RWPE2 (cell line): ENCODE measurements at regions not wholly inside any gene's neighbourhood (a gene's known extent, or its start where the extent isn't known, plus 50 kb on each side); places are given as distances from the start of the nearest gene placed in this dataset.
"Not testable (repeated sequence)": the region's sequence is repeated elsewhere in the genome, so short reads cannot be mapped to it uniquely, and the experiment has no call there.

Experiments
- ATAC-seq: fragments of 200-7000 bp; cut with Tn5 transposase; 3 replicates; pipeline ENCODE4 v1.9.1; 2021; ENCODE audit warnings: low read depth
- DNase-seq: peaks from one replicate; pipeline ENCODE4 v3.0.0-alpha.2; 2020; ENCODE audit warnings: low spot score
- H3K27ac ChIP-seq: fragments of 450-650 bp; 2 replicates; pipeline ENCODE4 v1.5.1; 2017; ENCODE audit warnings: mild to moderate bottlenecking; ENCODE audit not compliant: poor library complexity, severe bottlenecking
- H3K27me3 ChIP-seq: fragments of 250-450 bp; sonication (Bioruptor Pico); 2 replicates; pipeline ENCODE4 v1.5.1; 2021; ENCODE audit warnings: mild to moderate bottlenecking, moderate library complexity; ENCODE audit not compliant: insufficient read depth, poor library complexity, severe bottlenecking
- H3K36me3 ChIP-seq: fragments of 250-450 bp; sonication (Bioruptor Pico); 2 replicates; pipeline ENCODE4 v1.5.1; 2020; ENCODE audit warnings: low read depth, mild to moderate bottlenecking, moderate library complexity
- H3K4me1 ChIP-seq: fragments of 250-450 bp; sonication (Bioruptor Pico); 2 replicates; pipeline ENCODE4 v1.5.1; 2021; ENCODE audit warnings: mild to moderate bottlenecking, moderate library complexity; ENCODE audit not compliant: insufficient read depth, poor library complexity, severe bottlenecking
- H3K4me3 ChIP-seq: fragments of 250-450 bp; sonication (Bioruptor Pico); 2 replicates; pipeline ENCODE4 v1.5.1; 2021; ENCODE audit warnings: mild to moderate bottlenecking, moderate library complexity; ENCODE audit not compliant: severe bottlenecking
- H3K9me3 ChIP-seq: fragments of 250-450 bp; sonication (Bioruptor Pico); 2 replicates; pipeline ENCODE4 v1.5.1; 2021; ENCODE audit warnings: mild to moderate bottlenecking, moderate library complexity; ENCODE audit not compliant: severe bottlenecking
- TF ChIP-seq, protein P1 (sequence below): fragments of 450-650 bp; IDR thresholded peaks from one replicate; pipeline ENCODE4 v1.5.1; 2017; ENCODE audit warnings: mild to moderate bottlenecking, moderate library complexity; ENCODE audit not compliant: poor library complexity, severe bottlenecking

DNA sequence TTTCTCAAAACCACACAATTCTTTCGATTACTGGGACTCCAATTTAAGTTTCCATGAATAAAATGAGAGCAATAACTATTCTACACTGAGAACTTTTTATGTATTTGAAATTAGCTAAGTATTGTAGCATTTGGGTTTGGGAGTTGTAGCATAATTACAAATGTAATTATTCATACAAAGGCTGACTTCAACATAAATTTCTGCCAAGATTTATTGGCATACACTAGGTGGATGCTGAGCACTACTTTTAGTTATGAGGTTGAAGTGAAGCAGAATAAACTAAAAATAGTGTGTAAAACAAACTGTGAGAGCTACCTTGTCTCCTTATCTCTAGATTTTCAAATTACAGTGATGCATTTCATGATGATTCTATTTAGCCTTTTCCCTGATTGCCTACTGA, 516.1 kb downstream of the ZNF385D start:
- no peaks in the 10 kb centered on the region for H3K27me3 ChIP-seq
- ATAC-seq = no peak
- H3K27ac ChIP-seq = no peak overlapping the region
- no peak for DNase-seq
- no peaks in the 10 kb centered on the region for H3K4me1 ChIP-seq
- no peaks in the 10 kb centered on the region for H3K36me3 ChIP-seq
- TF ChIP-seq, protein P1, sequence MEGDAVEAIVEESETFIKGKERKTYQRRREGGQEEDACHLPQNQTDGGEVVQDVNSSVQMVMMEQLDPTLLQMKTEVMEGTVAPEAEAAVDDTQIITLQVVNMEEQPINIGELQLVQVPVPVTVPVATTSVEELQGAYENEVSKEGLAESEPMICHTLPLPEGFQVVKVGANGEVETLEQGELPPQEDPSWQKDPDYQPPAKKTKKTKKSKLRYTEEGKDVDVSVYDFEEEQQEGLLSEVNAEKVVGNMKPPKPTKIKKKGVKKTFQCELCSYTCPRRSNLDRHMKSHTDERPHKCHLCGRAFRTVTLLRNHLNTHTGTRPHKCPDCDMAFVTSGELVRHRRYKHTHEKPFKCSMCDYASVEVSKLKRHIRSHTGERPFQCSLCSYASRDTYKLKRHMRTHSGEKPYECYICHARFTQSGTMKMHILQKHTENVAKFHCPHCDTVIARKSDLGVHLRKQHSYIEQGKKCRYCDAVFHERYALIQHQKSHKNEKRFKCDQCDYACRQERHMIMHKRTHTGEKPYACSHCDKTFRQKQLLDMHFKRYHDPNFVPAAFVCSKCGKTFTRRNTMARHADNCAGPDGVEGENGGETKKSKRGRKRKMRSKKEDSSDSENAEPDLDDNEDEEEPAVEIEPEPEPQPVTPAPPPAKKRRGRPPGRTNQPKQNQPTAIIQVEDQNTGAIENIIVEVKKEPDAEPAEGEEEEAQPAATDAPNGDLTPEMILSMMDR = no peak
- no peak overlapping the region for H3K4me3 ChIP-seq
- no peaks in the 10 kb centered on the region for H3K9me3 ChIP-seq

DNA sequence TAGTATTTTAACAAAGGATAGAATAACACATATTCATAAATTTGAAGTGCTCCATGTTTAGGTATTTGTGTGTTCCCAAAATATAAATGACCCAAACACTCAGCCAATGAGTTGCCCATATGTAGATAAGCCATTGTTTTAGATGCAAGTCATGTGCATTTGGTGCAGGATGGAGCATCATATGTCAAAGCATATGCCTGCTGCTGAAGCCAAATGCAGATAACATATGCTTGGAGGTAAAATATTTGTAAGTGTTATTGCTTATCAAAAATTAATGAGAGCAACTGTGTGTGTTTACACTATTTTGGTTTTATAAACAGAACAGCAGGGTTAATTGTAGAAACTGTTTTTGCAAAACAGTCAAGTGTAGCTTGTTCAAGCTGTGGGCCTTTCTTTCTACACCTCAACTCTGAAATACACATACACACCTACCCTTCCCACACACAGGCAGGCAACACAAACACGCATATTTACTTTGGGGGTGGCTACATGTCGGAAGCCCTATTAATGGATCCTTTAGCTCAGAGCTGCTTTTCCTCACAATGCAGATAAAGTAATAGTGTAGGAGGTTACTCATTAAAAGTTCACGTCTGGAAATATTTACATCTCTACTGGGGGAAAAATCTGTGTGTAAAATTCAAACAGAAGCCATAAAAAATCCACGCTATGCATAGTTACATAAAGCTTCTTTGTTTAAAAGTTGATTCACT, 521.4 kb downstream of the ZNF385D start:
- Histone ChIP-seq H3K27ac (no peak overlapping the region), H3K27me3 (no peaks in the 10 kb centered on the region), H3K4me1 (no peaks in the 10 kb centered on the region), H3K9me3 (no peaks in the 10 kb centered on the region), H3K36me3 (no peaks in the 10 kb centered on the region), H3K4me3 (no peak overlapping the region)
- DNase-seq = no peak
- TF ChIP-seq, protein P1 = no peak
- no peak for ATAC-seq

DNA sequence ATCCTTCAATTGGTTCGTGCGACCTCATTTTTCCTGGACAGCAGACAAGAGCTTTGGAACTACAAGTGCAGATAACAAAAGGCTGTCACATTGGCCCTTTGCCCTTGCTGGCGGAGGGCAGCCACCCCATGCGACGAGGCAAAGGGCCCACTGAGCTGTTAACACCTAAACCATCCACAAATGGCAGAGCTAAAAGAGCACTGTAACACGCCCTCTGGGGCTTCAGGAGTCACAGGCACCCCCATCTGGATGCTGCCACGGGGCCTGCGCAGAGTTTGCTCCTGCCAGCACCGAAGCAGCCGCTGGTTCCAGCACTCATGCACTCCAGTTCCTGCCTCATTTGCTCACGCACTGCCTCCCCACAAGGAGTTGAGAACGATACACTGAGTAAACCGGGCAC, 524.9 kb downstream of the ZNF385D start:
- no peaks in the 10 kb centered on the region for H3K36me3 ChIP-seq
- H3K9me3 ChIP-seq = no peaks in the 10 kb centered on the region
- no peak overlapping the region for H3K27ac ChIP-seq
- ATAC-seq = no peak
- TF ChIP-seq, protein P1 = no peak
- no peaks in the 10 kb centered on the region for H3K27me3 ChIP-seq
- no peaks in the 10 kb centered on the region for H3K4me1 ChIP-seq
- no peak overlapping the region for H3K4me3 ChIP-seq
- DNase-seq = no peak

DNA sequence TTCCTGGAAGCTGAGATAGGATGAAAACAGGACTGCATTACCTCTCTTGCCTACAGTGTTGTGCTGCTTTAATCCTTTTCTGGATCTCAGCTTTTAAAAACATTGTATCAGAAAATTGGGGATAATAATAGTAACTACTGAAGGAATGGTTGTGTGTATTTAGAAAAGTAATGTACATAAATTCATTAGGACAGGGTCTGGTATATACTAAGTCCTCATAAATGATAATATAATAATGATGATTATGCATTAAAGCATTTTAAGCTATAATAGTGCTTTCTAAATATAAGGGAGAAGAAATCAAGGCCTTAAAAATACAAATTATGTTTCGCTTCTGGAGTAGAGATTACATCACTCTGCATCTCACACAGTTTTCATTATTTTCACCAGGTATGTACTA, 530.1 kb downstream of the ZNF385D start:
- H3K36me3 ChIP-seq = no peaks in the 10 kb centered on the region
- TF ChIP-seq, protein P1 = no peak
- DNase-seq (no peak), ATAC-seq (no peak)
- no peak overlapping the region for H3K4me3 ChIP-seq
- no peaks in the 10 kb centered on the region for H3K4me1 ChIP-seq
- no peak overlapping the region for H3K27ac ChIP-seq
- H3K27me3 ChIP-seq = no peaks in the 10 kb centered on the region
- H3K9me3 ChIP-seq = no peaks in the 10 kb centered on the region

DNA sequence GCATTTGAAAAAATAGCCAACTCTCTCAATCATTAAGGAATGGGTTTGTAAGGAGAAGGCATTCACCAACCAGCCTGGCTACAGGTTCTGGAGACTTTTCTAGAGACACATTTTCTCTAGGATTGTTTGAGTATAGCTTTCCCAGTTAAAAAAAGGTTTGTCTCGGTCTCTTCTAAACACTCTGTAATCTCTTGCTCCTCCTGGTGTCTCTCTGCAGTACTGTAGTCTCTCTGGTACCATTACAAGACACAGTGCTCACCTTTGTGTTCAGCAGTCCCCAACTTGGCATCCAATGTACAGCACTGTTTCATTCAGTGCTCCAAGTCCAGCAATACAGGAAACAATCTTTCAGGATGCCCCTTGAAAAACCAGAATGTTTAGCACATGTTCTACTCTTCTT, 534.4 kb downstream of the ZNF385D start:
- ATAC-seq (no peak), DNase-seq (no peak)
- Histone ChIP-seq H3K4me3 (no peak overlapping the region), H3K27ac (no peak overlapping the region), H3K9me3 (no peaks in the 10 kb centered on the region), H3K27me3 (no peaks in the 10 kb centered on the region), H3K4me1 (no peaks in the 10 kb centered on the region), H3K36me3 (no peaks in the 10 kb centered on the region)
- TF ChIP-seq, protein P1 = peak; percentile 36

DNA sequence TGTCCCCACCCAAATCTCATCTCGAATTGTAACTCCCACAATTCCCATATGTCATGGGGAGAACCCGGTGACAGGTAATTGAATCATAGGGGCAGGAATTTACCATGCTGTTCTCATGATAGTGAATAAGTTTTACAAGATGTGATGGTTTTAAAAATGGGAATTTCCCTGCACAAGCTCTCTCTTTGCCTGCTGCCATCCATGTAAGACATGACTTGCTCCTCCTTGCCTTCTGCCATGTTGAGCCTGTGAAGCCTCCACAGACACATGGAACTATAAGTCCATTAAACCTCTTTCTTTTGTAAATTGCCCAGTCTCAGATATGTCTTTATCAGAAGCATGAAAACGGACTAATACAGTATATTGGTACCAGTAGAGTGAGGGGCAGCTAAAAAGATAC, 546.9 kb downstream of the ZNF385D start:
- H3K9me3 ChIP-seq, DNase-seq, H3K4me3 ChIP-seq, H3K27me3 ChIP-seq, H3K36me3 ChIP-seq, H3K4me1 ChIP-seq, H3K27ac ChIP-seq, ATAC-seq: not testable (repeated sequence)
